ENCODE measurements at regions not wholly inside any gene's neighbourhood (a gene's known extent, or its start where the extent isn't known, plus 50 kb on each side); places are given as distances from the start of the nearest gene placed in this dataset.

GRCh38 chr7:35967366-35968139, 166.7 kb downstream of the SEPTIN7 start:
- no peaks in the 10 kb centered on the region for H3K36me3 ChIP-seq (ENCODE audit: control insufficient read depth in 2 of 2, extremely low read depth in 1 of 2, insufficient read depth in 2 of 2, low read length in 2 of 2)
- ChIA-PET POLR2A (no interaction called here), CTCF (interaction anchor here (1.2 to 1.6 kb wide), 3 partner anchors 8 to 51 kb away, joined by 4 to 5 read pairs (median 4); no protein-coding TSS in a partner anchor)
- H3K9me3 ChIP-seq (replicated peaks; ENCODE audit: control insufficient read depth, insufficient read depth, low read length), result no peaks in the 10 kb centered on the region
- H3K9ac ChIP-seq (replicated peaks; ENCODE audit: extremely low read depth, insufficient read depth, low read length), result no peak overlapping the region
- no peak for FAIRE-seq
- no peaks in the 10 kb centered on the region for H3K79me2 ChIP-seq (ENCODE audit: control insufficient read depth, insufficient read depth, low read length)
- no peak for TF ChIP-seq GATA2 (IDR thresholded peaks at IDR 0.05; ENCODE audit: insufficient read depth, insufficient read length, low read depth, low read length)
- TF ChIP-seq CTCF (IDR thresholded peaks at IDR 0.05; ENCODE audit: extremely low read depth in 1 of 2, insufficient read depth in 1 of 2, low read depth in 1 of 2, low read length in 2 of 2), result no peak
- no peak for TF ChIP-seq JUN (IDR thresholded peaks at IDR 0.05; ENCODE audit: borderline replicate concordance, insufficient read depth, insufficient read length, low read depth)
- no peak for TF ChIP-seq MAX (IDR thresholded peaks at IDR 0.05; ENCODE audit: insufficient read depth, insufficient read length)
- no peak for TF ChIP-seq POLR2A (IDR thresholded peaks at IDR 0.05; ENCODE audit: low read depth, low read length)
- TF ChIP-seq MYC (IDR thresholded peaks at IDR 0.05; ENCODE audit: low read depth, low read length), result no peak
- TF ChIP-seq POLR2AphosphoS5 (IDR thresholded peaks at IDR 0.05; ENCODE audit: insufficient read depth, low read depth, low read length), result no peak
- no peak for TF ChIP-seq FOS (IDR thresholded peaks at IDR 0.05; ENCODE audit: borderline replicate concordance, insufficient read depth, low read length)
- no peak for TF ChIP-seq EZH2 (IDR thresholded peaks at IDR 0.05; ENCODE audit: borderline replicate concordance, low read depth, low read length, severe bottlenecking)
- peak overlapping the region; percentile 66 for H2AFZ ChIP-seq (ENCODE audit: low read depth, low read length)
- intact Hi-C loops (cut with micrococcal nuclease) (no loop called here), dilution Hi-C loops (cut with MboI; ENCODE audit: extremely low pct_ligation_motif_present, low sequenced_read_pairs) (no loop called here)
- no TSS peak for BruUV-seq (replicated peaks)
- H3K4me2 ChIP-seq (ENCODE audit: insufficient read depth, low read length), result no peak overlapping the region
- H3K4me3 ChIP-seq (replicated peaks in 1 of 3; ENCODE audit: insufficient read depth in 1 of 3, low read depth in 1 of 3, low read length in 3 of 3), result no peak overlapping the region
- no peak overlapping the region for H3K27ac ChIP-seq (ENCODE audit: insufficient read depth, low read depth, low read length)
- H3K4me1 ChIP-seq (ENCODE audit: control insufficient read depth, extremely low read depth, insufficient read depth, low read length), result no peaks in the 10 kb centered on the region
- no peaks in the 10 kb centered on the region for H4K20me1 ChIP-seq (replicated peaks; ENCODE audit: control insufficient read depth, extremely low read depth, insufficient read depth, low read length)
- no peaks in the 10 kb centered on the region for H3K9me1 ChIP-seq (replicated peaks; ENCODE audit: control insufficient read depth, extremely low read depth, insufficient read depth, low read length)
- H3K27me3 ChIP-seq (ENCODE audit: control insufficient read depth in 2 of 2, insufficient read depth in 2 of 2, low read length in 2 of 2), result peaks cover 0 to 4% of the 10 kb centered on the region in 2 experiments
- no peak for DNase-seq (ENCODE audit: low read depth, low spot score)

Measured in endothelial cell of umbilical vein (primary cell).